HG02884 (cell line): ENCODE measurements at regions not wholly inside any gene's neighbourhood (a gene's known extent, or its start where the extent isn't known, plus 50 kb on each side); places are given as distances from the start of the nearest gene placed in this dataset.

Experiments
- ATAC-seq: cut with Tn5 transposase; IDR thresholded peaks from one replicate; pipeline ENCODE4 v1.9.1; 2021; ENCODE audit warnings: mild to moderate bottlenecking, moderate library complexity; ENCODE audit not compliant: unreplicated experiment

DNA sequence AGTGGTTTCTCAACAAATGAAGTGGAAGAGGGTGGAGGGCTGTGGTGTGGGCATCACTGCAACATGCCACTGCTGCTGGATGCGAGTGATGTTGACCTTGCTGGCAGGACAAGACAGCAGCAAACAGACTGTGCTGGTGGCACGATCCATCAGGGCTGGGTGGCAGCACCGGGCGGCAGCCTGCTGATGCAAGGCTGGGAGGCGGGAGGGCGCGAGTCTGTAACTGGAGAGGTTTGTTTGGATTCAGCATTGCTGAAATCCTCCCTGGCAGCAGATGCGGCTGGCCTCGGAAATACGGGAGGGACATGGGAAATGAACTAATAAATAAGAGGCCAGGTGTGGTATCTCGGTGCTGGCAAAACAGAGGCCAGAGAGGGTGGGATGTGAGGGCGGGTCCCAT lies 224.2 kb downstream of the ENGASE start:
- no peak for ATAC-seq

DNA sequence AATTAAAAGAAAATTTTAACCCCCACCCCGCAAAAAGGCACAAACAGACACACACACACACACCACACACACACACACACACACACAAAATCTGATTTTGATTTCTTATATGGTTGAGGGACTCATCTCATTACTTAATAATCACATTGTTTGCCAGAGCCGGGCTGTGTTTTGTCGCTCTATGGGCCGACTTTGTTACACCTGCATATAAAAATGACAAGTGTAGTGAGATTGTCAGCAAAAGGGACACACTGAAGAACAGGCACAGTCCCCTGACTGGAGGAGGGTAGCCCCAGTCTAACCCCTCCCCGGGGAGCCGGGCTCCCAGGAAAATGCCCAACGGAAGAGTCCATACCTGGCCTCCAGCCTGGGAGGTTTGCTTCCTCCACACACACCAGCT lies 221.6 kb downstream of the ENGASE start:
- no peak for ATAC-seq

DNA sequence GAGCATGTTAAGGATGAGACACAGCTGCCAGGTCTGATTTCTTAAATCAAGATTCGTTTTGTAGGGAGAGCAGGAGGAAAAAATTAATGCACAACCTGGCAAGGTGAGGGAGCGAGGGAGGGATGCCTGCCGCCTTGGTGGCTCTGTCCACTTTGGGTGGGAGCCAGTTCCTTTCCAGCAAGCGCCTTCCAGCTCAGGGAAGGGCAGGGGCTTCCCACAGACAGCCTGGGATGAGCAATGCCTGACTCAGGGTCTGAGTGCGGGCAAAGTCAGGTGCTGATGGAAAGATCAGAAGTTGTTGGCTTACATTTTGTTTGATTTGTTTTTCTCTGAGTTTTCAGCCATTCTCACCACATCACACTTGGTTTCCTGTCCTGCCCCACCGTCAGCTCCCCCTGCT lies 220.7 kb downstream of the ENGASE start:
- no peak for ATAC-seq

DNA sequence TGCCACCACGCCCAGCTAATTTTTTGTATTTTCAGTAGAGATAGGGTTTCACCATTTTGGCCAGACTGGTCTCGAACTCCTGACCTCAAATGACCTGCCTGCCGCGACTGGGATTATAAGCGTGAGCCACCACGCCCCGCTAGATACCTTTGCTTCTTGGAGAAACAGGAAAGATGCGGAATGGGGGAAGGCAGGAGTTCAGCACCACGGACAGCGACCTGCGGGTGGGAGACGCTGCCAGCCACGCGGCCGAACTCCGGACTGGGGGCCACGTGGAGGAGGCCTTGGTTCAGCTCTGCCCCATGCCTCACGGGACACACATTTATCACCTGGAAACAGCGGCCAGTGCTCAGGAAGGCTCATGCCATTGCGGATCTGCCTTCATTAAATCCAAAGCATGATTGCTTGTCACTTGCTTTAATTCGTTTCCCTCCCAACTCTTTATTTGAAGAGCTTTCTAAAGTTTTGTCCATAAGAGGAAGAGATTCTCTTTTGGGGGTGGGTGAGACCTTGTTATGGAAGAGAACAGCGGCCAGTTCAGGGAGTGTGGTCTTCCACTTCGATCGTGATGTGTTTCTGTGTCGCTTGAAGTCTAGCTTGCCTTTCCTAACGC lies 219.9 kb downstream of the ENGASE start:
- ATAC-seq, result no peak

DNA sequence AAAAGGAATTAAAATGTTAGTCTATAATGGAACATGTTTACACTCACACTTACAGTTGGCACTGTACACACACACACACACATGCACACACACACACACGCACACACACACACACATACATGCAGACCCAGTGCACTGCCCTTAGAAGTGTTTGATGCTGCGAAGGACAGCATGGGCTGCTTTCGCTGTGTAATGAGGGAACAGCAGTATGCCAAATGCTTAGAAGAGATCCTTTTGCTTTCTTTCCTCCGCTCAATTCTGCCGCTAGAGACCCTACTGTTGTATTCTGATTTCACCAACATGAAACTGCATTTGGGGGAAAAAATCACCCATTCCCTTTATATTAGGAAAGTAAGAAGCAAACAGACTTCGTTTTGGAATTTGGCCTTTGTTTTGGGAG lies 217.9 kb downstream of the ENGASE start:
- ATAC-seq, result no peak

DNA sequence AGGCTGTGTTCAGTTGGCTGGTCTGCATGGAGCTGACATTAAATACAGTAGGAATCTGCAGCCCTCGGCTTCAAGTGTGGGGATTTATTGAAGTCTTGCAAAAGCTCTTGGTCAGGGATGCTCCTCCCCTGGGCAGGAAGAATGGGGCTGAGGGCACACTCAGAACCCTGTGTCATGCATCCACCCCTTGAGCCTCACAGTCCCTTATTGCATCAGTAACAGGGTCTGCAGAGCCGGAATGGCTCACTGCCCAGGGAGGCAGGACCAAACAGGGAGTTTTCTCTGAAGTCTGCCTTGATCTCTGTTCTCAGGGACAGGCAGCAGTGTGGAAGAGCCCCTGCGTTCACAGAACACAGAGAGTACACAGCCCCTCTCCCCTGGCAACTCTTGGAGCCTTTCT lies 216.8 kb downstream of the ENGASE start:
- ATAC-seq, result no peak

DNA sequence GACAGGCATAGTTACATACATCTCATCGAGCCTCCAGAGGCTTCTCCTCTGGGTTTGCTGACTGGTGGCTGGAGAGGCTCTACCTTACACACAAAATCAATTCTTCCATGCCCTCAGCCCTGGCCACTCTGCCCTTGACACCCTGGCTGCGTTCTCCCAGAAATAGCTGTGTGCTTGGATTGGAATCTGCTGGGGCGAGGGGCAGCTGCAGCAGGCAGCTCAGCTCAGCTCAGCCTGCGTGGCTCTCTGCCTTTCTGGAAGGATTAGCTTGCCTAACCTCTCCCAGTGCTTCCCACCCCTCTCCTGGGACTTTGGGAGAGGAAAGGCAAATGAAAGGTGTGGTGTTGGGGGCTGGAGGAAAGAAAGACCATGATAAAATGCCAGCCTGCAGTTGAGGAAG lies 216.1 kb downstream of the ENGASE start:
- no peak for ATAC-seq

DNA sequence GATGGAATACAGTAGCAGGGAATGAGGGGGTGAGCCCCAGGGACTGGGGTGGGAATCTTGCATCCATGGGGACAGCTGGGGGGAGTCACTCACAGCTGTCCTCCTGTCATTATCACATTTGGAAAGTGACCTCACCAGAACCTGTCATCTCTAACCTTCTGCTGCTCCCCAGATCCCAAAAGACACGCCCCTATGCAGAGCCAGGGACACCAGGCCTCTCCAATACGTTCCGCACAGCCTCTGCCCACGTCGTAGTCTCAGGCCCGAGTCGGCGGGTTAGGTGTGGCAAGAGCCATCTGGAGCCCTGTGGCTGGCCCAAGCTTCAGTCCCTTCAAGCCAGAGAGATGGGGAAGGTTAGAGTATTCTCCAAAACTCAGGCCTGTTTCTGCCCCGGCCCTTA lies 214.3 kb downstream of the ENGASE start:
- no peak for ATAC-seq

DNA sequence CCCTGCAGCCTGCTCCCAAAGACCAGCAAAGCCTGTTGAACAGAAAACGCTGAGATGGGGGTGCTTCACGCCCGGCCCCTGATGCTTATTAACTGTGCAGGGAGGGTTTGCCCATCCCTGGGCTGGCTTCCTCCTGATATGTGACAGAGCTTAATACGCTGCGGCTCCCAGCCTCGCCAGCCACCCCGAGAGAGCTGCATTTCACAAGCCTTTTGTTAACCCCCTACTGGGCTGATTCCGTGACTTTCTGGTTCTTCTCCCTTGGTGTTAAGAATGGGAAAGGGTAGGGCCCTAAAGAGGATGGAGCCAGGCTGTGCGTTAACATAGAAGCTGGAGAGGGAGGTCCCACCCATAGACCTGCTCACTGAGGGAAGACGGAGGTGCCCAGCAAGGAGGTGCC lies 211.8 kb downstream of the ENGASE start:
- ATAC-seq, result no peak

DNA sequence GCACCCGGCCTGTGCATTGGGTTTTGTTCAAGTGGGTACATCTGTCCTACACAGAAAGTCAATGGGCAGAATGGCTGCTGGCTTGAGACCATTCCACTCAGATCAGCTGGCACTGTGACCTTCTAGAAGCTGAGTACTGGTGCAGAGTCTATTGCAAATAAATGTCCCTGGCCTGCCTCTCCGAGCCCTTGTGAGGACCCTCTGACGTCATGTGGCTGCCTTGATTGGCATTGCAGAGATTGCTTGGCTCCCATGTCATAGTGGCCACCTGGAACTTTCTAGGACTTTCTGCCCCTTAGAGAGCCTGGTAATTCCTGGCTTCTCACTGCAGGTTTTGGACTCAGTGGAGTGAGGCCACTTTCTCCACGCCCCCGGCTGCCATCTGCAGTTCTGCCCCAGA lies 211.3 kb downstream of the ENGASE start:
- ATAC-seq, result no peak

DNA sequence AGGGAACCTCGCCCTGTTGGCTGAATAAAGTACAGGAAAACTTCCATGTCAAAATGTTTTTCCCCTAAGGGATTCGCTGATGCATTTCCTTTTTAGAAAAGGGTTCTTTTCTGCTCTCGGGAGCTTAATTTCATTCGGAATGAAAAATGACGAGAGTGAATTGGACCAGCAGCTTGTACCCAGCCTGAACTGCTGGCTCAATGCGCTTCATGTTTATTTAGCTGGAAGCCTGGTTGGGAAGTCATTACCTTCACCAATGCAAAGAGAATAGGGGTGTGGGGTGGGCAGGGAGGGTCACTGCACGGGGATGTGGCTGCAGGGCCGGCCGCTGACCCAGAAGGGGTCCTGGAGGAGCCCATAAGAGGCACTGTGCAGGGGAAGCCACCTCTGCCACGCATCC lies 207.7 kb downstream of the ENGASE start:
- ATAC-seq, result no peak

DNA sequence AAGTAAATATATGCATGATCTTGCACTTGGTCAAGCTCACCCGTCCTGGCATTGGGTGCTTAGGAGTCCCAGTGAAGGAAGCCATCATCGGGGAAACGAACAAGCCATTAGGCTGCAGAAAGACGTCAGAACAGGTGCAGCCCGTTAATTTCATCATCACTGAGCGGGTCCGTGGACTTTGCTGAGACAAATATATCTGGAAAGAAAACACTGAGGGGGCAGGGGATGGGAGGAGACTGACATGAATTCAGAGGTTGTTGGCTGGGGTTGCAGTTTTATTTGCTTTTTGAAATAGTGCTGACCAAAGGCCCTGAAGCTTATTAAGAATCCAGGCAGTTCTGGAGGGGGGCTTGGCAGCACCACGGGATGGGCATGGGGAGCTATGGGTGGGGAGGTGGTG lies 207.2 kb downstream of the ENGASE start:
- no peak for ATAC-seq

DNA sequence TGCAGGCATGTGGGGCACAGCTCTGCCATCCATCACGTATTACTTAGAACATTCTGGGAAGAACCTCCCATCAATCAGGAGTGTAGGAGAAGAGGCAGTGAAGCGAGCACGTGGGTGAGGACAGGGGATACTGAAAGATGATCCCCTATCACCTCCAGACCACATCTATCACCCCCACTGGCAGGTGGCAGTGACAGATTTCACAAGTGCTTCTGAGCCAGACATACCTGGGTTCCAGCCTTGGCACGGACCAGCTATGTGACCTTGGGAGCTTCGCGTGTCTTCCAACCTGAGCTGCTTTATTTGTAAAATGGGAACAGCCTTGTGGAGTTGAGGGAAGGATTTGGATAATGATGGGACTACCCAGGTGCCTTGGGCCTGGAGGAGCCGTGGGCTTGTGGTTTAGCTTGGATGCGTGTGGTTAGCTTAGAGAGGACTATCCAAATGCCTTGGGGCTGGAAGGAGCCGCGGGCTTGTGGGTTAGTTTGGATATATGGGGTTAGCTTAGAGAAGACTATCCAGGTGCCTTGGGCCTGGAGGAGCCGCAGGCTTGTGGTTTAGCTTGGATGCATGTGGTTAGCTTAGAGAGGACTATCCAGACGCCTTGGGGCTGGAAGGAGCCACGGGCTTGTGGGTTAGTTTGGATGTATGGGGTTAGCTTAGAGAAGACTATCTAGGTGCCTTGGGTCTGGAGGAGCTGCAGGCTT lies 206.4 kb downstream of the ENGASE start:
- ATAC-seq, result no peak

DNA sequence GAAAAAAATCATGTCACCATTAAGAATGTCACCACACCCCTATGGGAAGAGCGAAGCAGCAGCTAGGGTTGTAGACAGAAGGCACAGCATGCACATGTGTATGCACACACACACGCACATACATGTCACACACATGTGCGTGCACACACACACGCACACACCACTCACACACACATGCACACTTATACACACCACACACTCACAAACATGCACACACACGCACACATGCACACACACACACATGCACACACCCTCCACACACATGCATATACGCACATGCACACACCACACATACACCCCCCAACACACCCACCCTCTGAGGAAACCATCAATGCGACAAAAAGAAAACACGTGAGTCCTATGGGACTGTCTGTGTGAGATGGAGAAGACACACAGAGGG lies 205.4 kb downstream of the ENGASE start:
- no peak for ATAC-seq

DNA sequence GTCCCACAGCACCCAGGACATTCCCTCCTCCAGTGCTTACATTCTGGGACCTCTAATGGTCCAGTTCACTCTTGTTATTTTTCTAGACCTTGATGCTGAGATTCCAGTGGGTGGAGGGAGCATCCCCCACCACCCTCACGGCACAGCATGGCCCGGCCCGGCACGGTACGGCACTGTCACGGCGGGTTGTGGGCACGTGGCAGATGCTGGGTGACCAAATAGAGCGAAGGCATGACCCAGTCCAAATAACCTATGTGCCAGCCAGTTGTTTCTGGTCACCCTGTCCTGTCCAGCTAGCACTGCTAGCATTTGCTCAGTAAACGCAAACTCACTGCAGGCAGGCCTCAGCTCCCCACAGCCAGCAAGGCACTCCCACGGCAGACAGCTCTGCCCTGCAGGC lies 204.7 kb downstream of the ENGASE start:
- ATAC-seq, result no peak

DNA sequence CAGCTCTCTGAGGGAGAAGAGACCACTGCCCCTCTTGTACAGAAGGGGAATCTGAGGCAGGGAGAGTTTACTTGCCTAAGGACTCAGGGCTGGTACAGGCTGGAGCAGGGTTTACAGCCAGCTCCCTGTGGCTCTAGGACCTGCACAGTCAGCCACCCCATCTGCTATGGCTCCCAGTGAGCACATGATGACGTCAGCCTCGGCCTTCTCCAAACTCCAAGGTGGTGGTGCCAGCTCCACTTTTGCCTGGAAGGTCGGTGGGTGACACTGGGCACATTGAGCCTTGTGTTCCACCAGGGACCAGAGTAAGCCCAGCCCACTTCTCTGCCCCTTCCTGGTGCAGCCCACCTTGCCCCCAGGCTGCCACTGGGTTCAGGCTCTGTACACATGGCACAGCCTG lies 202.2 kb downstream of the ENGASE start:
- no peak for ATAC-seq

DNA sequence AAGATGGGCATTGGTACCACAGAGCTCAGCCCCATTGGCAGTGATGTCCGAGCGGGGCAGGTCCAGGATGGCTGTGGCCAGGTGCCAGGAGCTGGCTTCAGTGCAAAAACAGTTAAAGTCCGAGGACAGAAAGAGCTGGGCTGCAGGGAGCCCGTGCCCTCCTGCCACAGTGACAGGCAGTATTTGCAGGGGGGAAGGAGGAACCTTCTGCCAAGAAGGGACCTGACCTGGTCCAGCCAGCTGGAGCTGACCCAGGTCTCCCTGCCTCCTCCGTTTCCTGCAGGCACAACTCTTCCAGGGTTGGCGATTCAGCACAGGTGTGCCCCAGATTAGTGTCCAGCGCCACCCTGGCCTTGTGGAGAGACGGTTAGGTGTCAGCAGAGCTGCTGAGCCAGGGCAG lies 199.0 kb downstream of the ENGASE start:
- ATAC-seq, result no peak

DNA sequence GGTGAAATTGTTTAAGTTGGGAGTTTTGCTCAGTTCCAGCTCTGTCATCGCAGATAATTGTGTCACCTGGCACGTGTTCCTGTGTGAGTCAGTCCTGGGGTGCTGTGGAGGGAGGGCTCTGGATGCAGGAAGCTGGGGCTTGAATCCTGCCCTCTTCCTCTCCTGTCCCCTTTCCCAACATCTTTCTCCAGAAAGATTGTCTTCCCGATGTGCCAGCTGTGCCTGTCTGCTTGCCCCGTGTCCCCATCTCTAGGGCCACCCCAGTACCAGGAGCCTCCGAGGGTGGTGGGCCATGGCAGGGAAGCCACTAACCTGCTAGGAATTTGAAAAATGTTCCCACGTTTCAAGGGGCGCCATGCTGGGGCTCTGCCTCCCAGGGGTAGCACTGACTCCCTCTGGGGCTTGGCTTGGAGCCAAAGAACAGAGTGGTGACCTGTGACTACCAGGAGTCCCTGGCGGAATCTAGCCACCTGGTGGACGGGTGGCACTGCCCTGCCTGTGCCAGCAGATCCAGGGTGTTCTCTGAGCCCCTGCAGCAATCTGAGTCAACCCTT lies 198.1 kb downstream of the ENGASE start:
- no peak for ATAC-seq

DNA sequence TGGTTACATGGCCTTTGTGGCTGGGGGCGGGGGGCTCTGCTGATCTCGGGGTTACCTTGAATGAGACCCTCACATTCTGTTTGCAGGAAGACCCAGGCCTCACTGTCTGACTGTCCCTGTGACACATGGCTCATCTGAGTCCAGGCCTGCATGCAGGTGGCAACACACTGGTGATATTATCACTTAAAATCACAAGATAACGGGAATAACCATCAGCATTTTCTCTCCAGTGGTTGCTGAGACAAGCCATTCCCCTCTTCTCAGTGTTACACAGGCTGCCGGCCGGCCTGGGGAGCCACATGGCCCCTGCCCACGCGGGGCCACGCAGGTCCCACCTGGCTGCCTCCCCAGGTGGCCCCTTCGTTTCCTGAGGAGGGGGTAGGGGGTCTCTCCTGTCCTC lies 197.6 kb downstream of the ENGASE start:
- ATAC-seq, result no peak

DNA sequence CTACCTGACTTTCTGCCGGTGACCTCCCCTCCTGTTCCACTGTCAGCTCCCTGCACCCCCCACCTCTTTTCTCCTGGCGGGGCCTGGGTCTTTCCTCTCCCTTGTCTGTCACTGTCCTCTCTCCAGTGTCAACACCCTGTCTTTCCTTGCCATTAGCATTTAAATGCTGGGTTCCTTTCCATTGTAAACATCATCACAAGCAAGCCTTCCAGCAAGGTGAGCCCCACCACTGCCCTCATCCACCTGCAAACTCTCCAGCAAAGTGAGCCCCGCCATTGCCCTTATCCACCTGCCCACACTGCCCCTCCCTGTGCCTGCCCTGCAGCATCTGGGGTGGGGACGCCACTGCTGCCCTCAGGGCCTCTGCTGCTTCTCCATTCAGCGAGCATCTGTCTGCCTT lies 195.0 kb downstream of the ENGASE start:
- no peak for ATAC-seq

DNA sequence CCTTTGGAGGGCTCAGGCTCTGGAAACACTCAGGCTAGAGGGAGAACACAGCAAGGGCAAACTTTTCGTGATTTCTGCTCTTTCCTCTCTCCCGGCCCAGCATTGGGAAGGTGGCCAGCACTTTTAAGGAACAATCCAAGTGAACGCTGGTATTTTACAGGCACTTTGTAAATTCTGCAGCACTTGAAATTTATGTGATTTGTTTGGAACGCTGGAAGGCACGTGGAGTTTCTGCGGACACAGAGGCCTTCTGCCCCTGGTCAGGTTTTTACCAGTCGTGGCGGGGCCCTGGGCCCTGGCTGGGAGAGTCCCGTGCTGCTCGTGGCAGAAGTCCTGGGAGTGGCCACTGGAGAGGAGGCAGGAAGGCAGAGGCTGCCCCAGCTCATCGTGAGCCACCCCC lies 188.6 kb downstream of the ENGASE start:
- ATAC-seq, result no peak

DNA sequence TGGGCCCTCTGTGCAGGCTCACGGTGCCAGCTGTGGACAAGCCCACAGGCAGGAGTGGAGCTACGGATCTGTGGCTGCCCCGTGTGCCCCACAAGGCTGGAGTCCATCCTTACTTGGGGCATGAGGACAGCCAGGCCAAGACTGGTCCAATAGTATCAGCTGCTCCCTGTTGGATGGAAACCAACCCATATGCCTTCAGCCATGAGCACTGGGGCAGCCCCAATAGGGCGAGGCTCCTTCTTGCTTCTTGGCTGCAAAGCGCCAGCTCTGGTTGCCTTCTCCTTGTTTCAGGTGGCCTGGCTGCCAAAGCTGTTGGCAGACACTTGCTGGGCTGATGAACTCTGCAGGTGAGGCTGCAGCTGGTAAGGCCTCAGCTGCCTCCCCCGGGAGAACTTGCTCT lies 188.0 kb downstream of the ENGASE start:
- no peak for ATAC-seq
